Activated CD4-positive, alpha-beta T cell treated with anti-CD3 and anti-CD28 coated beads, Interleukin-2, amount 50 U/mL, for 4 hours (primary cell): ENCODE measurements at regions not wholly inside any gene's neighbourhood (a gene's known extent, or its start where the extent isn't known, plus 50 kb on each side); places are given as distances from the start of the nearest gene placed in this dataset.

Experiments
- DNase-seq, 2 experiments: peaks; one replicate each; pipeline ENCODE4 v3.0.0-alpha.2; 2020

- DNase-seq, result no peak
Observed at GRCh38 chr7:69134316-69134715, 464.0 kb upstream of the AUTS2 start.

GRCh38 chr7:69147631-69148030 lies 450.6 kb upstream of the AUTS2 start:
- no peak for DNase-seq

GRCh38 chr7:69149804-69150782 lies 448.2 kb upstream of the AUTS2 start:
- DNase-seq, result no peak

GRCh38 chr7:69162326-69162725 lies 435.9 kb upstream of the AUTS2 start:
- no peak for DNase-seq

GRCh38 chr7:69162931-69163670 lies 435.2 kb upstream of the AUTS2 start:
- DNase-seq, result no peak

GRCh38 chr7:69166979-69167516 lies 431.2 kb upstream of the AUTS2 start:
- DNase-seq, result no peak

GRCh38 chr7:69169386-69169785 lies 428.9 kb upstream of the AUTS2 start:
- no peak for DNase-seq

- no peak for DNase-seq
Observed at GRCh38 chr7:69172357-69173077, 425.8 kb upstream of the AUTS2 start.

GRCh38 chr7:69173341-69173740 lies 424.9 kb upstream of the AUTS2 start:
- DNase-seq, result no peak

GRCh38 chr7:69173846-69174245 lies 424.4 kb upstream of the AUTS2 start:
- DNase-seq, result no peak

- no peak for DNase-seq
Observed at GRCh38 chr7:69176841-69177240, 421.4 kb upstream of the AUTS2 start.

- DNase-seq, result no peak
Observed at GRCh38 chr7:69177461-69177861, 420.8 kb upstream of the AUTS2 start.

- no peak for DNase-seq
Observed at GRCh38 chr7:69177941-69178494, 420.3 kb upstream of the AUTS2 start.

GRCh38 chr7:69180662-69181061 lies 417.6 kb upstream of the AUTS2 start:
- no peak for DNase-seq

- DNase-seq, result no peak
Observed at GRCh38 chr7:69182596-69183467, 415.4 kb upstream of the AUTS2 start.

- no peak for DNase-seq
Observed at GRCh38 chr7:69184339-69184738, 413.9 kb upstream of the AUTS2 start.

- no peak for DNase-seq
Observed at GRCh38 chr7:69185170-69185569, 413.1 kb upstream of the AUTS2 start.

- no peak for DNase-seq
Observed at GRCh38 chr7:69186974-69187373, 411.3 kb upstream of the AUTS2 start.

- DNase-seq, result no peak
Observed at GRCh38 chr7:69187824-69188333, 410.4 kb upstream of the AUTS2 start.

GRCh38 chr7:69189406-69189805 lies 408.9 kb upstream of the AUTS2 start:
- no peak for DNase-seq

- no peak for DNase-seq
Observed at GRCh38 chr7:69190025-69190424, 408.2 kb upstream of the AUTS2 start.
